ENCODE measurements at regions not wholly inside any gene's neighbourhood (a gene's known extent, or its start where the extent isn't known, plus 50 kb on each side); places are given as distances from the start of the nearest gene placed in this dataset.

DNA sequence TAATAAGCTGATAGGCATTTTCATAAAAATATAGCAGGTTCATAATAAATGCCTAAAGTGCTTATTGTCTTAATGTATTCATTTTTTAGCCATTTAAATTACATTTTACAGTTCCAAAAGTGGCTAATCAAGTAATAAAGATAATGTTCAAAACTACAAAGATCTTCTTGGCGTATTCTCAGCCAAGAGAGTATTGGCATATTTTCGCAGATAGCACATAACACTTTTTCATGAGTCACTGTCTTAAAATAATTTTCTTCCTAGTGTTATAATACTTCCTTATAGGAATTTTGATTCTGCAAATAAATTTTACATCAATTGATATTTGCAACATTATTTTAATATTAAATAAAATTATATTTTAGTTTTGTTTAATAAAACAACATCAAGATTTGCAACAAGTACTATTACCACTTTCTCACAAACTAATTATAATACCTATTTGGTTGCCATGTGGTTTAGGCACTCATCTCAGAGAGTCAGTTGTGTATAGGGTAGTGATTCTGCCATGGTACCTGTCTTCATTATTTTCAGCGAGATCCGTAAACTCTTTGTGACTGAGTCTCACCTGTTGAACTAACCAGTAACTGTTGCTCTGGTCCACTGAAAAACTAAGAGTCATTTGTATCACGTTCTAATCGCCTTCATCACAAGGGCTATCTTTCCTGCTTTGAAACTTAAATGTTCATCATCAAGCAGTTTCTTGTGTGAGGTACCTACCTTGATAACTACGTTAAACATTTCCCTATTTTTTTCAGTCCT lies 152.5 kb upstream of the AKR1E2 start:
- Histone ChIP-seq H3K27ac (ENCODE audit: extremely low read depth, low read depth, low read length) (no peak overlapping the region), H3K9ac (ENCODE audit: insufficient read depth in 1 of 2, low read depth in 2 of 2, low read length in 2 of 2) (no peak overlapping the region), H3K79me2 (ENCODE audit: control insufficient read depth, insufficient read depth, low read length) (no peaks in the 10 kb centered on the region), H2AFZ (ENCODE audit: low read depth, low read length) (no peak overlapping the region), H3K4me2 (ENCODE audit: insufficient read depth, low read length) (no peak overlapping the region), H3K9me1 (ENCODE audit: control insufficient read depth, insufficient read depth, low read length) (no peaks in the 10 kb centered on the region), H3K4me3 (no peak overlapping the region), H3K9me3 (replicated peaks; ENCODE audit: control insufficient read depth, insufficient read depth, low read depth, low read length) (no peaks in the 10 kb centered on the region), H3K4me1 (replicated peaks in 1 of 2; ENCODE audit: control insufficient read depth in 2 of 2, insufficient read depth in 2 of 2, low read length in 2 of 2) (no peaks in the 10 kb centered on the region), H3K36me3 (ENCODE audit: control insufficient read depth, insufficient read depth, low read length) (no peaks in the 10 kb centered on the region), H3K27me3 (ENCODE audit: control insufficient read depth in 2 of 2, insufficient read depth in 2 of 2, low read length in 2 of 2) (peaks cover 2 to 4% of the 10 kb centered on the region in 2 experiments; a peak in 3 of 5 replicates), H4K20me1 (replicated peaks; ENCODE audit: control insufficient read depth, insufficient read depth, low read length) (no peaks in the 10 kb centered on the region)
- no peak for ATAC-seq
- no TSS peak for BruUV-seq (replicated peaks)
- peak; percentile 37 for FAIRE-seq
- POLR2A ChIA-PET = interaction anchor here (0.7 kb wide), 1 partner anchor 8 kb away, joined by 3 read pairs; no protein-coding TSS in a partner anchor
- in situ Hi-C loops (cut with MboI) (no loop called here), intact Hi-C loops (cut with micrococcal nuclease) (no loop called here)
- WGBS (ENCODE audit: insufficient coverage, low coverage, missing lambda C conversion rate) = 2% methylated on average over 7 of the region's 7 CpGs
- CTCF ChIA-PET (ENCODE audit: low intra/inter-chr PET ratio) = no interaction called here
- no peak for DNase-seq (ENCODE audit: extremely low read depth in 1 of 4, low spot score in 3 of 4)
- no peak for TF ChIP-seq SRSF7 (optimal IDR thresholded peaks at IDR 0.05; ENCODE audit: low read depth, low read length)
- no peak for TF ChIP-seq CBX8 (IDR thresholded peaks at IDR 0.05; ENCODE audit: borderline replicate concordance, extremely low read depth, low read depth, low read length, poor library complexity, severe bottlenecking)
- no peak for TF ChIP-seq SRSF3 (IDR thresholded peaks at IDR 0.05; ENCODE audit: insufficient read depth, low read length)
- TF ChIP-seq NFATC3 (IDR thresholded peaks at IDR 0.05) = no peak
- no peak for TF ChIP-seq ZC3H8 (IDR thresholded peaks at IDR 0.05)
- TF ChIP-seq ZNF24 (IDR thresholded peaks at IDR 0.05) = no peak
- no peak for TF ChIP-seq NFIC (IDR thresholded peaks at IDR 0.05)
- no peak for TF ChIP-seq MEF2D (tag; conservative IDR thresholded peaks at IDR 0.05; ENCODE audit: low read depth)
- no peak for TF ChIP-seq RBM17 (IDR thresholded peaks at IDR 0.05; ENCODE audit: borderline replicate concordance, low read depth, low read length)
- TF ChIP-seq KLF13 (tag; IDR thresholded peaks at IDR 0.05; ENCODE audit: borderline replicate concordance, low read depth) = no peak
- no peak for TF ChIP-seq PURB (CRISPR knock-in tag; IDR thresholded peaks at IDR 0.05; ENCODE audit: low read depth)
- TF ChIP-seq SUPT5H (IDR thresholded peaks at IDR 0.05) = no peak
- TF ChIP-seq, protein P1, sequence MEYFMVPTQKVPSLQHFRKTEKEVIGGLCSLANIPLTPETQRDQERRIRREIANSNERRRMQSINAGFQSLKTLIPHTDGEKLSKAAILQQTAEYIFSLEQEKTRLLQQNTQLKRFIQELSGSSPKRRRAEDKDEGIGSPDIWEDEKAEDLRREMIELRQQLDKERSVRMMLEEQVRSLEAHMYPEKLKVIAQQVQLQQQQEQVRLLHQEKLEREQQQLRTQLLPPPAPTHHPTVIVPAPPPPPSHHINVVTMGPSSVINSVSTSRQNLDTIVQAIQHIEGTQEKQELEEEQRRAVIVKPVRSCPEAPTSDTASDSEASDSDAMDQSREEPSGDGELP (CRISPR knock-in tag; IDR thresholded peaks at IDR 0.05; ENCODE audit: borderline replicate concordance) = no peak
- no peak for TF ChIP-seq SIRT6 (IDR thresholded peaks at IDR 0.05; ENCODE audit: low read depth, low read length)
- TF ChIP-seq, protein P2, sequence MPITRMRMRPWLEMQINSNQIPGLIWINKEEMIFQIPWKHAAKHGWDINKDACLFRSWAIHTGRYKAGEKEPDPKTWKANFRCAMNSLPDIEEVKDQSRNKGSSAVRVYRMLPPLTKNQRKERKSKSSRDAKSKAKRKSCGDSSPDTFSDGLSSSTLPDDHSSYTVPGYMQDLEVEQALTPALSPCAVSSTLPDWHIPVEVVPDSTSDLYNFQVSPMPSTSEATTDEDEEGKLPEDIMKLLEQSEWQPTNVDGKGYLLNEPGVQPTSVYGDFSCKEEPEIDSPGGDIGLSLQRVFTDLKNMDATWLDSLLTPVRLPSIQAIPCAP (CRISPR knock-in tag; IDR thresholded peaks at IDR 0.05; ENCODE audit: borderline replicate concordance) = no peak

Data from K562 (cell line).